HG02973 (cell line): ENCODE measurements at regions not wholly inside any gene's neighbourhood (a gene's known extent, or its start where the extent isn't known, plus 50 kb on each side); places are given as distances from the start of the nearest gene placed in this dataset.
"Not testable (repeated sequence)": the region's sequence is repeated elsewhere in the genome, so short reads cannot be mapped to it uniquely, and the experiment has no call there.

Source experiments
- ATAC-seq: cut with Tn5 transposase; IDR thresholded peaks from one replicate; pipeline ENCODE4 v1.9.1; 2021; ENCODE audit warnings: moderate library complexity; ENCODE audit not compliant: unreplicated experiment

- not testable (repeated sequence) for ATAC-seq
Measured at GRCh38 chr1:243074224-243074623, 180.9 kb downstream of the CEP170 start.

GRCh38 chr1:243067056-243067455, 188.0 kb downstream of the CEP170 start:
- not testable (repeated sequence) for ATAC-seq

- not testable (repeated sequence) for ATAC-seq
Measured at GRCh38 chr1:243061965-243062364, 193.1 kb downstream of the CEP170 start.

GRCh38 chr1:243055510-243055909, 199.6 kb downstream of the CEP170 start:
- not testable (repeated sequence) for ATAC-seq

GRCh38 chr1:243055091-243055490, 200.0 kb downstream of the CEP170 start:
- not testable (repeated sequence) for ATAC-seq

GRCh38 chr1:243054681-243055080, 200.4 kb downstream of the CEP170 start:
- ATAC-seq = not testable (repeated sequence)

- not testable (repeated sequence) for ATAC-seq
Measured at GRCh38 chr1:243053048-243053447, 202.0 kb downstream of the CEP170 start.

GRCh38 chr1:243050613-243051012, 204.5 kb downstream of the CEP170 start:
- not testable (repeated sequence) for ATAC-seq

GRCh38 chr1:243049716-243050115, 205.4 kb downstream of the CEP170 start:
- ATAC-seq = not testable (repeated sequence)

- not testable (repeated sequence) for ATAC-seq
Measured at GRCh38 chr1:243021365-243021764, 233.7 kb downstream of the CEP170 start.

- ATAC-seq = not testable (repeated sequence)
Measured at GRCh38 chr1:243019030-243019635, 235.9 kb downstream of the CEP170 start.

GRCh38 chr1:243010719-243011118, 244.4 kb downstream of the CEP170 start:
- not testable (repeated sequence) for ATAC-seq

- ATAC-seq = not testable (repeated sequence)
Measured at GRCh38 chr1:243001003-243001402, 254.1 kb downstream of the CEP170 start.

GRCh38 chr1:242992776-242993175, 262.3 kb downstream of the CEP170 start:
- ATAC-seq = not testable (repeated sequence)

GRCh38 chr1:242985096-242985495, 270.0 kb downstream of the CEP170 start:
- ATAC-seq = not testable (repeated sequence)

GRCh38 chr1:242973341-242973740, 281.7 kb downstream of the CEP170 start:
- ATAC-seq = not testable (repeated sequence)

GRCh38 chr1:242966892-242967291, 288.2 kb downstream of the CEP170 start:
- no peak for ATAC-seq

- not testable (repeated sequence) for ATAC-seq
Measured at GRCh38 chr1:242959397-242959796, 295.7 kb downstream of the CEP170 start.

GRCh38 chr1:242954945-242955344, 300.1 kb downstream of the CEP170 start:
- not testable (repeated sequence) for ATAC-seq

GRCh38 chr1:242946206-242946605, 308.9 kb downstream of the CEP170 start:
- no peak for ATAC-seq

- not testable (repeated sequence) for ATAC-seq
Measured at GRCh38 chr1:242936725-242937124, 318.4 kb downstream of the CEP170 start.

- not testable (repeated sequence) for ATAC-seq
Measured at GRCh38 chr1:242924717-242925116, 330.4 kb downstream of the CEP170 start.

GRCh38 chr1:242923603-242924002, 331.5 kb downstream of the CEP170 start:
- ATAC-seq = not testable (repeated sequence)
